ENCODE measurements at regions not wholly inside any gene's neighbourhood (a gene's known extent, or its start where the extent isn't known, plus 50 kb on each side); places are given as distances from the start of the nearest gene placed in this dataset.

DNA sequence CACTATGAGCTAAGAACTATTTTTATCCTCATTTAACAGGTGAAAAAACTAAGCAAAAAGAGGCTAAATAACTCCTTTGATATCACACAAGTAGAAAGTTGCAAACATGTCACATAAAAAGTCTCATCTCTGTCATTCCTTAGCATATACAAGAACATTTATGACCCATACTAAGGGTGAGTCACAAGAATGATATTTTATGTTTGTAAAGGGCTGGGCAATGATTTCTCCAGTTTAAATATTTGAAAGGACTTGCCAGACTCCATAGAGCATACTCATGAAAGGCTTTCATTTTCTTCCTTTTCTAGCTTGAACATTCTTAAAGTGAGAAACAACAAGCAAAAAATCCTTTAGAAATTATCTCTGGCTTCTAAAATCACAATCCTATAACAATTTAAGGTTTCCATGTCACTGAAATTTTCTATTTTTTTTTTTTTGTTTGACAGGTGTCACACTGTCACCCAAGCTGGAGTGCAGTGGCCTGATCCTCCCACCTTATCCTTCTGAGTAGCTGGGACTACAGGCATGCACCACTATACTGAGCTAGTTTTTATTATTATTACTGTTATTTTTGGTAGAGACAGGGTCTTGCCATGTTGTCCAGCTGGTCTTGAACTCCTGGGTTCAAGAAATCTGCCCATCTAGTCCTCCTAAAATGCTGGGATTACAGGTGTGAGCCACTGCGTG lies 338.0 kb upstream of the KHDRBS2 start:
- TF ChIP-seq, protein P1, sequence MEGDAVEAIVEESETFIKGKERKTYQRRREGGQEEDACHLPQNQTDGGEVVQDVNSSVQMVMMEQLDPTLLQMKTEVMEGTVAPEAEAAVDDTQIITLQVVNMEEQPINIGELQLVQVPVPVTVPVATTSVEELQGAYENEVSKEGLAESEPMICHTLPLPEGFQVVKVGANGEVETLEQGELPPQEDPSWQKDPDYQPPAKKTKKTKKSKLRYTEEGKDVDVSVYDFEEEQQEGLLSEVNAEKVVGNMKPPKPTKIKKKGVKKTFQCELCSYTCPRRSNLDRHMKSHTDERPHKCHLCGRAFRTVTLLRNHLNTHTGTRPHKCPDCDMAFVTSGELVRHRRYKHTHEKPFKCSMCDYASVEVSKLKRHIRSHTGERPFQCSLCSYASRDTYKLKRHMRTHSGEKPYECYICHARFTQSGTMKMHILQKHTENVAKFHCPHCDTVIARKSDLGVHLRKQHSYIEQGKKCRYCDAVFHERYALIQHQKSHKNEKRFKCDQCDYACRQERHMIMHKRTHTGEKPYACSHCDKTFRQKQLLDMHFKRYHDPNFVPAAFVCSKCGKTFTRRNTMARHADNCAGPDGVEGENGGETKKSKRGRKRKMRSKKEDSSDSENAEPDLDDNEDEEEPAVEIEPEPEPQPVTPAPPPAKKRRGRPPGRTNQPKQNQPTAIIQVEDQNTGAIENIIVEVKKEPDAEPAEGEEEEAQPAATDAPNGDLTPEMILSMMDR (IDR thresholded peaks at IDR 0.05), result no peak
- TF ChIP-seq ZC3H11A (IDR thresholded peaks at IDR 0.05), result no peak
- no peak for TF ChIP-seq POLR2A (IDR thresholded peaks at IDR 0.05; ENCODE audit: low read length)
- no peak for TF ChIP-seq RFX5 (IDR thresholded peaks at IDR 0.05)
- no peak for TF ChIP-seq MYC (IDR thresholded peaks at IDR 0.05; ENCODE audit: borderline replicate concordance, low read length)
- no peak for TF ChIP-seq TFCP2L1 (CRISPR knock-in tag; IDR thresholded peaks at IDR 0.05)
- no peak for TF ChIP-seq EP300 (IDR thresholded peaks at IDR 0.05)
- no peak for TF ChIP-seq NFE2L2 (conservative IDR thresholded peaks at IDR 0.05; ENCODE audit: low read length)
